Stomach (tissue), 4 donors: ENCODE measurements at regions not wholly inside any gene's neighbourhood (a gene's known extent, or its start where the extent isn't known, plus 50 kb on each side); places are given as distances from the start of the nearest gene placed in this dataset.

ENCODE experiments used
- CTCF ChIP-seq, 7 experiments: fragments of 450-650 bp in 4 of 7; fragments of 200-600 bp in 3 of 7; sonication (generic) in 3 of 7; IDR thresholded peaks; one replicate each; pipeline ENCODE4 v1.5.1; 2016 to 2019; ENCODE audit warnings: antibody characterized with exemption in 7 of 7, control low read depth in 2 of 7, mild to moderate bottlenecking in 1 of 7
- EP300 ChIP-seq: sonication (generic); formaldehyde crosslinking; IDR thresholded peaks from one replicate; pipeline ENCODE4 v1.6.1; 2017; ENCODE audit warnings: antibody characterized with exemption
- POLR2A ChIP-seq, 4 donors: fragments of 450-650 bp; IDR thresholded peaks; one replicate each; pipeline ENCODE4 v1.6.1; 2016; ENCODE audit warnings: antibody characterized with exemption in 4 of 4, control low read depth in 2 of 4, mild to moderate bottlenecking in 1 of 4, moderate library complexity in 1 of 4

- TF ChIP-seq CTCF (IDR thresholded peaks at IDR 0.05) (no peak), POLR2A (IDR thresholded peaks at IDR 0.05) (no peak), EP300 (no peak)
These were observed 215.6 kb upstream of the PPARGC1A start for GRCh38 chr4:24105327-24106038.
